HCT116 (cell line): ENCODE measurements at regions not wholly inside any gene's neighbourhood (a gene's known extent, or its start where the extent isn't known, plus 50 kb on each side); places are given as distances from the start of the nearest gene placed in this dataset.

Experiments used
- ATAC-seq: fragments of 200-7000 bp; cut with Tn5 transposase; 2 replicates; pipeline ENCODE4 v1.9.1; 2020; ENCODE audit warnings: mild to moderate bottlenecking, moderate library complexity
- BruUV-seq: library from RNA; stranded (reverse); fragments of 400-500 nt; replicated peaks from 2 replicates; lab custom pipeline; 2021; lab: Mats Ljungman, UMichigan
- CTCF ChIA-PET: fragments of 300-600 bp; sonication (Branson Sonifier 250); formaldehyde crosslinking; loops from one replicate; lab custom pipeline; 2021; ENCODE audit warnings: antibody characterized with exemption; lab: Charles Lee
- POLR2A ChIA-PET: fragments of 300-600, 350-600 bp; sonication (Branson Sonifier 250); formaldehyde crosslinking; loops from one replicate; lab custom pipeline; 2021; ENCODE audit warnings: antibody characterized with exemption; lab: Charles Lee
- RAD21 ChIA-PET, 2 experiments: fragments of 300-600 bp; sonication (Branson Sonifier 250); formaldehyde crosslinking; loops; one replicate each; lab custom pipeline; 2023; ENCODE audit warnings: low total read pairs in 2 of 2; ENCODE audit not compliant: uncharacterized antibody in 2 of 2, unreplicated experiment in 2 of 2, low non-redundant PET in 1 of 2; lab: Charles Lee
- DNase-seq: peaks from one replicate; pipeline ENCODE4 v3.0.0-alpha.2; 2010; ENCODE audit warnings: low read depth, low spot score
- H2AFZ ChIP-seq: fragments of 200-600 bp; shearing (Covaris generic), sonication (generic); 2 replicates; pipeline ENCODE4 v1.6.1; 2017; ENCODE audit warnings: low read depth, mixed run types, mixed read lengths, antibody characterized with exemption, low read length; ENCODE audit not compliant: poor library complexity, severe bottlenecking
- H3K27ac ChIP-seq: 2 replicates; pipeline ENCODE4 v1.5.1; 2012; ENCODE audit warnings: low read depth, low read length
- H3K27me3 ChIP-seq: fragments of 200-600 bp; sonication (generic); 2 replicates; pipeline ENCODE4 v1.6.1; 2016; ENCODE audit warnings: mixed run types, low read length, mixed read lengths; ENCODE audit not compliant: insufficient read depth
- H3K36me3 ChIP-seq, 2 experiments: fragments of 200-500 bp in 1 of 2; fragments of 200-600 bp in 1 of 2; sonication (Bioruptor generic) in 1 of 2; sonication (generic) in 1 of 2; 2 replicates each; pipeline versions ENCODE4 v1.5.1 to v1.6.1; 2014 to 2016; ENCODE audit warnings: low read length in 2 of 2, inconsistent platforms in 1 of 2, mixed read lengths in 1 of 2, mixed run types in 1 of 2; ENCODE audit not compliant: insufficient read depth in 2 of 2, control insufficient read depth in 1 of 2
- H3K4me1 ChIP-seq, 2 experiments: fragments of 200-600 bp in 1 of 2; sonication (generic) in 1 of 2; 2 replicates each; pipeline versions ENCODE4 v1.5.1 to v1.6.1; 2012 to 2017; ENCODE audit warnings: low read length in 2 of 2, inconsistent platforms in 1 of 2, mild to moderate bottlenecking in 1 of 2, mixed read lengths in 1 of 2, mixed run types in 1 of 2, moderate library complexity in 1 of 2; ENCODE audit not compliant: insufficient read depth in 2 of 2, control insufficient read depth in 1 of 2
- H3K4me2 ChIP-seq: fragments of 200-600 bp; sonication (generic); 2 replicates; pipeline ENCODE4 v1.6.1; 2017; ENCODE audit warnings: mixed run types, low read length, mixed read lengths
- H3K4me3 ChIP-seq, 2 experiments: fragments of 200-600 bp in 1 of 2; sonication (generic) in 1 of 2; replicated peaks in 1 of 2; 2 replicates each; pipeline ENCODE4 v1.5.1; 2011 to 2016; ENCODE audit warnings: low read length in 2 of 2, control low read depth in 1 of 2, low read depth in 1 of 2, mild to moderate bottlenecking in 1 of 2, mixed read lengths in 1 of 2, mixed run types in 1 of 2
- H3K79me2 ChIP-seq: fragments of 200-600 bp; sonication (generic); 2 replicates; pipeline ENCODE4 v1.6.1; 2017; ENCODE audit warnings: mild to moderate bottlenecking, mixed run types, low read length, moderate library complexity, mixed read lengths; ENCODE audit not compliant: insufficient read depth
- H3K9ac ChIP-seq: fragments of 200-600 bp; sonication (generic); 2 replicates; pipeline ENCODE4 v1.6.1; 2016; ENCODE audit warnings: low read length, mixed read lengths
- H3K9me2 ChIP-seq: fragments of 200-600 bp; sonication (generic), shearing (Covaris generic); 2 replicates; pipeline ENCODE4 v1.6.1; 2017; ENCODE audit warnings: mixed run types, mild to moderate bottlenecking, moderate library complexity; ENCODE audit not compliant: insufficient read depth
- H3K9me3 ChIP-seq, 2 experiments: fragments of 200-500 bp in 1 of 2; fragments of 200-600 bp in 1 of 2; sonication (Bioruptor generic) in 1 of 2; sonication (generic) in 1 of 2; 2 replicates each; pipeline ENCODE4 v1.6.1; 2014 to 2017; ENCODE audit warnings: low read length in 2 of 2, mixed read lengths in 2 of 2, inconsistent platforms in 1 of 2, low read depth in 1 of 2, mild to moderate bottlenecking in 1 of 2, mixed run types in 1 of 2, moderate library complexity in 1 of 2; ENCODE audit not compliant: control insufficient read depth in 1 of 2, insufficient read depth in 1 of 2
- H4K20me1 ChIP-seq: fragments of 200-600 bp; sonication (generic), shearing (Covaris generic); 2 replicates; pipeline ENCODE4 v1.6.1; 2017; ENCODE audit warnings: mixed run types, mild to moderate bottlenecking, moderate library complexity; ENCODE audit not compliant: insufficient read depth
- CTCF ChIP-seq, 3 experiments: fragments of 200-600 bp in 1 of 3; sonication (generic) in 1 of 3; IDR thresholded peaks in 2 of 3; conservative IDR thresholded peaks in 1 of 3; 2 replicates each; pipeline ENCODE4 v1.5.1; 2012 to 2017; ENCODE audit warnings: low read depth in 2 of 3, low read length in 2 of 3, antibody characterized with exemption in 1 of 3, borderline replicate concordance in 1 of 3, control low read depth in 1 of 3, mild to moderate bottlenecking in 1 of 3, mixed read lengths in 1 of 3, mixed run types in 1 of 3, moderate library complexity in 1 of 3; ENCODE audit not compliant: insufficient read depth in 1 of 3
- EGR1 ChIP-seq: IDR thresholded peaks from 2 replicates; pipeline ENCODE4 v1.6.1; 2012; ENCODE audit warnings: low read depth
- EZH2 ChIP-seq: fragments of 200-600 bp; sonication (generic); IDR thresholded peaks from 2 replicates; pipeline ENCODE4 v1.6.1; 2017; ENCODE audit warnings: antibody characterized with exemption, mixed run types
- JUND ChIP-seq: IDR thresholded peaks from 2 replicates; pipeline ENCODE4 v1.6.1; 2012
- MAX ChIP-seq: IDR thresholded peaks from 2 replicates; pipeline ENCODE4 v1.6.1; 2012
- POLR2A ChIP-seq: IDR thresholded peaks from 2 replicates; pipeline ENCODE4 v1.7.0; 2011; ENCODE audit warnings: borderline replicate concordance; ENCODE audit not compliant: insufficient read depth, insufficient read length; ENCODE audit errors: extremely low read depth
- POLR2AphosphoS5 ChIP-seq: IDR thresholded peaks from 2 replicates; pipeline ENCODE4 v1.6.1; 2011; ENCODE audit warnings: mild to moderate bottlenecking, low read depth, low read length, moderate library complexity
- RAD21 ChIP-seq: IDR thresholded peaks from 2 replicates; pipeline ENCODE4 v1.6.1; 2012; ENCODE audit warnings: low read depth, mild to moderate bottlenecking
- SRF ChIP-seq: IDR thresholded peaks from 2 replicates; pipeline ENCODE4 v1.6.1; 2012; ENCODE audit warnings: low read depth
- TCF7L2 ChIP-seq: IDR thresholded peaks from 2 replicates; pipeline ENCODE4 v1.7.0; 2011; ENCODE audit warnings: borderline replicate concordance, inconsistent platforms; ENCODE audit not compliant: insufficient read depth, insufficient read length; ENCODE audit errors: extremely low read depth
- ZBTB33 ChIP-seq: IDR thresholded peaks from 2 replicates; pipeline ENCODE4 v1.6.1; 2011; ENCODE audit warnings: mild to moderate bottlenecking, low read length, moderate library complexity; ENCODE audit not compliant: insufficient replicate concordance; ENCODE audit errors: extremely low read depth
- ZFX ChIP-seq: fragments of 450-650 bp; IDR thresholded peaks from 2 replicates; pipeline ENCODE4 v1.6.1; 2017
- intact Hi-C: fragments of 100-400 bp; cut with micrococcal nuclease; formaldehyde crosslinking; loops from 2 replicates; pipeline ENCODE4 v1.10.0; 2022

GRCh38 chr1:81443288-81443687 is 357.4 kb upstream of the ADGRL2 start:
- Histone ChIP-seq H4K20me1 (no peaks in the 10 kb centered on the region), H3K36me3 (no peaks in the 10 kb centered on the region), H3K9me2 (no peaks in the 10 kb centered on the region), H3K9ac (no peak overlapping the region), H3K27me3 (no peaks in the 10 kb centered on the region), H2AFZ (no peak overlapping the region), H3K9me3 (no peaks in the 10 kb centered on the region; a peak in 1 of 4 replicates), H3K4me2 (no peak overlapping the region), H3K27ac (no peak overlapping the region), H3K4me3 (no peak overlapping the region), H3K4me1 (no peaks in the 10 kb centered on the region), H3K79me2 (no peaks in the 10 kb centered on the region)
- ChIA-PET CTCF (no interaction called here), POLR2A (no interaction called here), RAD21 (no interaction called here)
- no peak for TF ChIP-seq ZBTB33
- no peak for TF ChIP-seq RAD21
- TF ChIP-seq POLR2A = no peak
- no peak for TF ChIP-seq JUND
- no peak for TF ChIP-seq TCF7L2
- no peak for TF ChIP-seq ZFX
- no peak for TF ChIP-seq EZH2
- TF ChIP-seq CTCF (IDR thresholded peaks at IDR 0.05 in 2 of 3, conservative IDR thresholded peaks at IDR 0.05 in 1 of 3; ENCODE audit: borderline replicate concordance in 1 of 3, insufficient read depth in 1 of 3, low read depth in 2 of 3, low read length in 2 of 3) = no peak
- TF ChIP-seq SRF = no peak
- TF ChIP-seq MAX = no peak
- TF ChIP-seq EGR1 = no peak
- no peak for TF ChIP-seq POLR2AphosphoS5
- ATAC-seq (no peak), DNase-seq (no peak)
- no TSS peak for BruUV-seq
- intact Hi-C loops = no loop called here
